Nephron progenitor cell (in vitro differentiated cells): ENCODE measurements at regions not wholly inside any gene's neighbourhood (a gene's known extent, or its start where the extent isn't known, plus 50 kb on each side); places are given as distances from the start of the nearest gene placed in this dataset.

Experiments used
- DNase-seq: peaks from one replicate; pipeline ENCODE4 v3.0.0; 2021
- H3K27ac Mint-ChIP-seq: 2 replicates; pipeline ENCODE4 v1.8.0; 2021; ENCODE audit warnings: mild to moderate bottlenecking, moderate library complexity, mixed read lengths
- H3K27me3 Mint-ChIP-seq: 2 replicates; pipeline ENCODE4 v1.8.0; 2021; ENCODE audit warnings: mild to moderate bottlenecking, low read depth, mixed read lengths; ENCODE audit not compliant: poor library complexity
- H3K36me3 Mint-ChIP-seq: 2 replicates; pipeline ENCODE4 v1.8.0; 2021; ENCODE audit warnings: low read depth, mixed read lengths
- H3K4me1 Mint-ChIP-seq: 2 replicates; pipeline ENCODE4 v1.8.0; 2021; ENCODE audit warnings: mixed read lengths
- H3K4me3 Mint-ChIP-seq: 2 replicates; pipeline ENCODE4 v1.8.0; 2021; ENCODE audit warnings: mild to moderate bottlenecking, moderate library complexity, mixed read lengths
- H3K9me3 Mint-ChIP-seq: 2 replicates; pipeline ENCODE4 v1.8.0; 2021; ENCODE audit warnings: mild to moderate bottlenecking, moderate library complexity, mixed read lengths
- TF ChIP-seq, protein P1 (sequence below): fragments of 200-600 bp; sonication (generic); IDR thresholded peaks from 2 replicates; pipeline ENCODE4 v1.5.0; 2021; ENCODE audit warnings: antibody characterized with exemption

DNA sequence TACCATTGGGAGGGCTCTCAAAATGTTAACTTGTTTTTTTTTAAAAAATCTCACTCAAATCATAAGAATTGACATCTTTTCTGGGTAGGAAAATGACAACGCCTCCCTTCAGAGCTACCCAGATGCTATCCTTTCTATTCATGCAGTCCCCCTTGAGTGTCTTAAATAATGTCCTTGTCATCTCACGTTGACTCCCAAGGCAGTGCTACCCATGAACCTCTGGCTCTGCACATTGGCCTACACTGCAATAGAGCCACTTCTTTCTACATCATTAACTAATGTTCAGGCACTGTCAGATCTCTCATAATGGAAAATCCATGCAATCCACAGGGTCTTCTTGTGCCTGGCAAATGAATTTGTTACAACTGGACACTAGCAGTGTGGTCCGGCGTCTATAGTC, 569.8 kb upstream of the ZFHX3 start:
- H3K27ac Mint-ChIP-seq = no peak overlapping the region
- H3K36me3 Mint-ChIP-seq = no peaks in the 10 kb centered on the region
- H3K27me3 Mint-ChIP-seq = no peaks in the 10 kb centered on the region
- H3K4me3 Mint-ChIP-seq = no peak overlapping the region
- no peaks in the 10 kb centered on the region for H3K9me3 Mint-ChIP-seq
- TF ChIP-seq, protein P1, sequence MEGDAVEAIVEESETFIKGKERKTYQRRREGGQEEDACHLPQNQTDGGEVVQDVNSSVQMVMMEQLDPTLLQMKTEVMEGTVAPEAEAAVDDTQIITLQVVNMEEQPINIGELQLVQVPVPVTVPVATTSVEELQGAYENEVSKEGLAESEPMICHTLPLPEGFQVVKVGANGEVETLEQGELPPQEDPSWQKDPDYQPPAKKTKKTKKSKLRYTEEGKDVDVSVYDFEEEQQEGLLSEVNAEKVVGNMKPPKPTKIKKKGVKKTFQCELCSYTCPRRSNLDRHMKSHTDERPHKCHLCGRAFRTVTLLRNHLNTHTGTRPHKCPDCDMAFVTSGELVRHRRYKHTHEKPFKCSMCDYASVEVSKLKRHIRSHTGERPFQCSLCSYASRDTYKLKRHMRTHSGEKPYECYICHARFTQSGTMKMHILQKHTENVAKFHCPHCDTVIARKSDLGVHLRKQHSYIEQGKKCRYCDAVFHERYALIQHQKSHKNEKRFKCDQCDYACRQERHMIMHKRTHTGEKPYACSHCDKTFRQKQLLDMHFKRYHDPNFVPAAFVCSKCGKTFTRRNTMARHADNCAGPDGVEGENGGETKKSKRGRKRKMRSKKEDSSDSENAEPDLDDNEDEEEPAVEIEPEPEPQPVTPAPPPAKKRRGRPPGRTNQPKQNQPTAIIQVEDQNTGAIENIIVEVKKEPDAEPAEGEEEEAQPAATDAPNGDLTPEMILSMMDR = no peak
- H3K4me1 Mint-ChIP-seq = peaks cover 45% of the 10 kb centered on the region
- DNase-seq = no peak

DNA sequence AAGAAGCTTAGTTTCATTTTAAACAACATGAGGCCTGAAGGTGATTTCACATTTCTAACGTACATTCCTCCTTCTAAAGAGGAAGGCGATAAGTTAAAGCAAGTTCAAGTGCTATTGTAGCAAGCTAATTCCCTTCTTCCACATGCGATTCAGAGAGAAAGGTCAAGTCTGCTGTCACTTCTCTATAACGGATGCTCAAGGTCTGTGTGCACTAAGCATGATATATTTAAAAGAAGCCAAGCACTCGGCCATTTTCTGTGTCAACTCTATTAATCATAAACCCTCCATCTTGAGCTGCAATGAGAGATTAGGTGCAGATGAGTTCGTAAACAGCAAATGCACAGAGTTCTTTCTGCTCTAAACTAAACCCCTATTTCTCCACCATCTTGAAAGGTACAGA, 568.8 kb upstream of the ZFHX3 start:
- H3K27me3 Mint-ChIP-seq = no peaks in the 10 kb centered on the region
- no peak for DNase-seq
- peaks cover 53% of the 10 kb centered on the region for H3K4me1 Mint-ChIP-seq
- H3K9me3 Mint-ChIP-seq = no peaks in the 10 kb centered on the region
- TF ChIP-seq, protein P1 = no peak
- no peaks in the 10 kb centered on the region for H3K36me3 Mint-ChIP-seq
- no peak overlapping the region for H3K4me3 Mint-ChIP-seq
- H3K27ac Mint-ChIP-seq = no peak overlapping the region

DNA sequence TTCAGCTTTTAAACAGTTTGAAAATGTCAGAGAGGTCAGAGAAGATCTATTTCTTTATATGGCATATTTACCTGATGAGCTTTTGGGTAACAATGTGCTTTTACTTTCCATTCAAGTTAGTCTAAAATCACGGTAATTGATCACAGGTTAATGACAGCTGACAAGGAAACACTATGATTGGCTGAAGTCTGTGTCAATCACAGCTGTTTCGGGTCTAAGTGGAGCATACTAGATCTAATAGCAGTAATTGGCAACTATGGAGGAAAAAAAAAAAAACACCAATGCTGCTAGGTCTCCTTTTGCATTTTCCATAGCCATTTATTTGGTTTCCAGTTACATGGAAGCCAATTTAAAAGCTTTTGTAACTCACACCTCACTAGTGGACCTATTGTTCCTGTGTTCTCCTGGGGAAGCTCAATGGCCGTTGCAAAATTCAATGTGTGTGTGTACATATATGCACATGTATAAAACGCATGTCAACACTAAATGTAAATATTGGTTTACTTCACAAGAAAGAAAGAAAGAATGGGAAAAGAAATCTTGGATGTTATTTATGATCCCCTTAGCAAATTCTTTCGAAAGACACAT, 568.3 kb upstream of the ZFHX3 start:
- H3K4me3 Mint-ChIP-seq = no peak overlapping the region
- TF ChIP-seq, protein P1 = no peak
- H3K27ac Mint-ChIP-seq = no peak overlapping the region
- H3K36me3 Mint-ChIP-seq = no peaks in the 10 kb centered on the region
- DNase-seq = no peak
- H3K9me3 Mint-ChIP-seq = no peaks in the 10 kb centered on the region
- no peaks in the 10 kb centered on the region for H3K27me3 Mint-ChIP-seq
- peaks cover 55% of the 10 kb centered on the region for H3K4me1 Mint-ChIP-seq

GRCh38 chr16:73615071-73615940, 567.4 kb upstream of the ZFHX3 start:
- H3K36me3 Mint-ChIP-seq = no peaks in the 10 kb centered on the region
- peak overlapping the region; percentile 33 for H3K4me3 Mint-ChIP-seq
- peaks cover 65% of the 10 kb centered on the region for H3K4me1 Mint-ChIP-seq
- no peaks in the 10 kb centered on the region for H3K9me3 Mint-ChIP-seq
- peaks cover 4% of the 10 kb centered on the region for H3K27me3 Mint-ChIP-seq
- H3K27ac Mint-ChIP-seq = peak overlapping the region; percentile 36
- TF ChIP-seq, protein P1 = no peak
- no peak for DNase-seq

DNA sequence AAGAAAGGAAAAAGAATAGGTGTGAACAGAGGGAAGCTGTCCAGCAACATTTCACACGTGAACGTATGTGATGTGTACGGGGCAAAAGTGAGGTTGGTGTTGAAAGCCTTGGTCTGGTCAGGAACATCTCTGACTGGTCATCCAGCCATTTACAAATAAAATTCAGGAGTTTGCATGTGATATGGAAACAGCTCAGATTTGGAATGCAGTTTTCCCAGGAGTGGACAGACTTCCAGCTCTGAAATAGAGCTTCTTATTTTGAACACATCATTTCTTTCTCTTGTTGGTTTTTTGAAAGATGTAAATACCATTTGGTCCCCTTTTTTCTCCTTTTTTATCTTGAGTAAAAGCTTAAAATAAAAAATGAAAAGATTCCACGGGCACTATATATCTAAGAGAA, 566.2 kb upstream of the ZFHX3 start:
- TF ChIP-seq, protein P1 = no peak
- Mint-ChIP-seq H3K4me1 (peaks cover 76% of the 10 kb centered on the region), H3K36me3 (no peaks in the 10 kb centered on the region), H3K27me3 (peaks cover 4% of the 10 kb centered on the region), H3K27ac (no peak overlapping the region), H3K9me3 (no peaks in the 10 kb centered on the region), H3K4me3 (no peak overlapping the region)
- DNase-seq = no peak
